22Rv1 (cell line): ENCODE measurements at regions not wholly inside any gene's neighbourhood (a gene's known extent, or its start where the extent isn't known, plus 50 kb on each side); places are given as distances from the start of the nearest gene placed in this dataset.

Source experiments
- CTCF ChIP-seq: fragments of 450-650 bp; IDR thresholded peaks from 2 replicates; pipeline ENCODE4 v1.5.1; 2017; ENCODE audit warnings: mild to moderate bottlenecking
- ZFX ChIP-seq: fragments of 450-650 bp; IDR thresholded peaks from 2 replicates; pipeline ENCODE4 v1.6.1; 2017; ENCODE audit warnings: antibody characterized with exemption, borderline replicate concordance

DNA sequence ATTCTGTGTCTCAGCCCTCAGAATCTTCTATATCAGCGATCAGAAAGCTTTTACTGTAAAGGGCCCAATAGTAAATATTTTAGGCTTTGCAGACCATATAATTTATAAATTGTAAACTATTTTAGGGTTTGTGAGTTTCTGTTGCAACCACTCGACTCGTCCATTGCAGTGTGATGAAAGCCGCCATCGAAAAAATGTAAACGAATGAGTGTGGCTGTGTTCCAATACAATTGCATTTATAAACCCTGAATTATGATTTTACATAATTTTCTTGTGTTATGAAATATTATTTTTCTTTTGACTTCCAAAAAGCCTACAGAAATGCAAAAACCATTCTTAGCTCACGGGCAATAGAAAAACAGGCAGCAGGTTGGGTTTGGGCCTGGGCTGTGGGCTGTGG, 62.5 kb upstream of the ADO start:
- no peak for TF ChIP-seq CTCF
- TF ChIP-seq ZFX: no peak
